HEK293 (cell line): ENCODE measurements at regions not wholly inside any gene's neighbourhood (a gene's known extent, or its start where the extent isn't known, plus 50 kb on each side); places are given as distances from the start of the nearest gene placed in this dataset.

Experiments
- CTCF ChIP-seq: fragments of 450-650 bp; formaldehyde crosslinking; IDR thresholded peaks from 2 replicates; pipeline ENCODE4 v1.5.1; 2016; ENCODE audit warnings: missing biosample characterization, missing genetic modification characterization
- GFI1B ChIP-seq: fragments of 450-650 bp; formaldehyde crosslinking; IDR thresholded peaks from 2 replicates; pipeline ENCODE4 v1.5.1; 2016; ENCODE audit warnings: missing biosample characterization, missing genetic modification characterization
- PRDM2 ChIP-seq: fragments of 450-650 bp; formaldehyde crosslinking; IDR thresholded peaks from 2 replicates; pipeline ENCODE4 v1.5.1; 2016; ENCODE audit warnings: missing biosample characterization, missing genetic modification characterization, borderline replicate concordance
- REST ChIP-seq: fragments of 450-650 bp; formaldehyde crosslinking; IDR thresholded peaks from 2 replicates; pipeline ENCODE4 v1.5.1; 2016; ENCODE audit warnings: missing biosample characterization, missing genetic modification characterization
- SCRT1 ChIP-seq: fragments of 450-650 bp; formaldehyde crosslinking; IDR thresholded peaks from 2 replicates; pipeline ENCODE4 v1.5.1; 2016; ENCODE audit warnings: missing biosample characterization, missing genetic modification characterization, borderline replicate concordance
- ZBTB7A ChIP-seq: fragments of 450-650 bp; formaldehyde crosslinking; IDR thresholded peaks from 2 replicates; pipeline ENCODE4 v1.5.1; 2016; ENCODE audit warnings: low read depth, missing biosample characterization, missing genetic modification characterization
- ZFP37 ChIP-seq: fragments of 450-650 bp; formaldehyde crosslinking; IDR thresholded peaks from 2 replicates; pipeline ENCODE4 v1.5.1; 2016; ENCODE audit warnings: missing biosample characterization, missing genetic modification characterization
- ZNF174 ChIP-seq: fragments of 450-650 bp; formaldehyde crosslinking; IDR thresholded peaks from 2 replicates; pipeline ENCODE4 v1.5.0; 2017; ENCODE audit warnings: missing biosample characterization, mild to moderate bottlenecking, missing genetic modification characterization
- ZNF239 ChIP-seq: fragments of 450-650 bp; formaldehyde crosslinking; IDR thresholded peaks from 2 replicates; pipeline ENCODE4 v1.5.1; 2016; ENCODE audit warnings: missing biosample characterization, missing genetic modification characterization
- ZNF274 ChIP-seq, 2 experiments: fragments of 200-500 bp in 1 of 2; fragments of 450-650 bp in 1 of 2; sonication (Bioruptor generic) in 1 of 2; formaldehyde crosslinking in 1 of 2; IDR thresholded peaks; 2 replicates each; pipeline versions ENCODE4 v1.5.1 to v1.6.1; 2014 to 2016; ENCODE audit warnings: borderline replicate concordance in 1 of 2, inconsistent platforms in 1 of 2, low read length in 1 of 2, missing biosample characterization in 1 of 2, missing genetic modification characterization in 1 of 2
- ZNF37A ChIP-seq: fragments of 450-650 bp; IDR thresholded peaks from 2 replicates; pipeline ENCODE4 v1.5.1; 2018; ENCODE audit warnings: missing biosample characterization, missing genetic modification characterization
- ZNF416 ChIP-seq: fragments of 450-650 bp; formaldehyde crosslinking; IDR thresholded peaks from 2 replicates; pipeline ENCODE4 v1.5.1; 2016; ENCODE audit warnings: missing biosample characterization, missing genetic modification characterization
- ZSCAN18 ChIP-seq: fragments of 450-650 bp; formaldehyde crosslinking; IDR thresholded peaks from 2 replicates; pipeline ENCODE4 v1.5.1; 2016; ENCODE audit warnings: missing biosample characterization, missing genetic modification characterization

GRCh38 chr15:94001255-94001801 lies 230.0 kb upstream of the MCTP2 start:
- TF ChIP-seq ZNF174 (tag by site-specific recombination) (no peak), CTCF (no peak), ZSCAN18 (tag by site-specific recombination) (no peak), ZNF239 (tag by site-specific recombination) (no peak), ZNF37A (tag by site-specific recombination) (no peak), ZFP37 (no peak), ZNF416 (tag by site-specific recombination) (no peak), SCRT1 (tag by site-specific recombination) (no peak), REST (no peak), ZBTB7A (no peak), PRDM2 (tag by site-specific recombination) (no peak), GFI1B (tag by site-specific recombination) (no peak), ZNF274 (IDR thresholded peaks at IDR 0.05; ENCODE audit: low read length) (no peak), ZNF274 (tag by site-specific recombination; IDR thresholded peaks at IDR 0.05; ENCODE audit: borderline replicate concordance) (no peak)
